Endodermal cell (in vitro differentiated cells): ENCODE measurements at regions not wholly inside any gene's neighbourhood (a gene's known extent, or its start where the extent isn't known, plus 50 kb on each side); places are given as distances from the start of the nearest gene placed in this dataset.

ENCODE experiments used
- DNase-seq: peaks from one replicate; pipeline ENCODE4 v3.0.0-alpha.2; 2017
- H3K27ac ChIP-seq: 2 replicates; pipeline ENCODE4 v1.5.1; 2013; ENCODE audit warnings: mild to moderate bottlenecking, low read depth, low read length, moderate library complexity
- H3K27me3 ChIP-seq: 2 replicates; pipeline ENCODE4 v1.6.1; 2013; ENCODE audit warnings: mild to moderate bottlenecking, low read length, moderate library complexity; ENCODE audit not compliant: insufficient read depth, control insufficient read depth, poor library complexity, severe bottlenecking
- H3K36me3 ChIP-seq: 2 replicates; pipeline ENCODE4 v1.7.0; 2013; ENCODE audit warnings: mild to moderate bottlenecking, low read length, moderate library complexity; ENCODE audit not compliant: control insufficient read depth, insufficient read depth
- H3K4me1 ChIP-seq: one replicate; pipeline ENCODE4 v1.7.0; 2013; ENCODE audit warnings: low read length; ENCODE audit not compliant: control insufficient read depth, insufficient read depth
- H3K4me3 ChIP-seq: 2 replicates; pipeline ENCODE4 v1.5.1; 2013; ENCODE audit warnings: mild to moderate bottlenecking, low read length, moderate library complexity
- H3K9ac ChIP-seq: 2 replicates; pipeline ENCODE4 v1.6.1; 2013; ENCODE audit warnings: mild to moderate bottlenecking, low read length, moderate library complexity; ENCODE audit not compliant: poor library complexity, severe bottlenecking; ENCODE audit errors: extremely low read depth
- H3K9me3 ChIP-seq: 2 replicates; pipeline ENCODE4 v1.6.1; 2013; ENCODE audit warnings: mild to moderate bottlenecking, low read length, moderate library complexity; ENCODE audit not compliant: control insufficient read depth
- H3K27ac Mint-ChIP-seq: 2 replicates; pipeline ENCODE4 v1.8.0; 2020; ENCODE audit warnings: mixed read lengths
- H3K27me3 Mint-ChIP-seq: 2 replicates; pipeline ENCODE4 v1.8.0; 2021; ENCODE audit warnings: mild to moderate bottlenecking, mixed read lengths; ENCODE audit not compliant: insufficient read depth
- H3K36me3 Mint-ChIP-seq: 2 replicates; pipeline ENCODE4 v1.8.0; 2020; ENCODE audit warnings: low read depth, mixed read lengths
- H3K4me1 Mint-ChIP-seq: 2 replicates; pipeline ENCODE4 v1.8.0; 2020; ENCODE audit warnings: mixed read lengths
- H3K4me3 Mint-ChIP-seq: 2 replicates; pipeline ENCODE4 v1.8.0; 2020; ENCODE audit warnings: mild to moderate bottlenecking, moderate library complexity, mixed read lengths
- H3K9me3 Mint-ChIP-seq: 2 replicates; pipeline ENCODE4 v1.8.0; 2020; ENCODE audit warnings: mild to moderate bottlenecking, mixed read lengths
- WGBS, 2 experiments: methylation state at CpG; one replicate each; pipeline versions ENCODE4 v1.1.5 to v1.1.7; 2013; ENCODE audit warnings: missing lambda C conversion rate in 2 of 2, mixed read lengths in 1 of 2; ENCODE audit not compliant: insufficient coverage in 1 of 2, insufficient read length in 1 of 2; 5-methylcytosine and 5-hydroxymethylcytosine counted together
- TF ChIP-seq, protein P1 (sequence below): fragments of 200-600 bp; sonication (generic); conservative IDR thresholded peaks from 2 replicates; pipeline ENCODE4 v1.5.0; 2021; ENCODE audit warnings: antibody characterized with exemption, mild to moderate bottlenecking

DNA sequence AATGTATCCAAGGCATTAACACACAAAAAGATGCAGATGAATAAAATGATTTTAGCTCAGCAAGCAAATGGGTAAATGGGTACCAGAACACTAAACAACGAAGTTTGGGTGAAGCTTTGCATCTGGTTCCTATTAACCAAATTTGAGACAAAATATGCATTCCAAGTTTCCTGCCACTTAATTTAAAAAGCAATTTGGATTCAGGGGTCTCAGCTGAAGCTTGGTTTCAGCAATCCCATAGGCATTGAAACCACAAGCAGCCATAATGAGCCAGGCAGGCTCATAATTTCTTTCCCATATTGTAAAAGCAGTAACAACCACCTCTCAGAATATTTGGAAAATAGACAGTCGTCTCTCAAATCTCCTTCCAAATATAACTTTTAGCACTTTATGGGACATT lies 138.9 kb downstream of the NXNL2 start:
- no peak overlapping the region for H3K27ac Mint-ChIP-seq
- H3K9me3 Mint-ChIP-seq = no peaks in the 10 kb centered on the region
- no peak overlapping the region for H3K4me3 Mint-ChIP-seq
- H3K4me1 ChIP-seq = no peaks in the 10 kb centered on the region
- H3K4me1 Mint-ChIP-seq = no peaks in the 10 kb centered on the region
- no peak for DNase-seq
- no peaks in the 10 kb centered on the region for H3K36me3 ChIP-seq
- 96 to 100% methylated on average over 1 to 2 of the region's 2 CpGs for WGBS, 2 experiments
- no peak overlapping the region for H3K9ac ChIP-seq
- no peaks in the 10 kb centered on the region for H3K36me3 Mint-ChIP-seq
- H3K27me3 Mint-ChIP-seq = peaks cover 2% of the 10 kb centered on the region
- H3K27me3 ChIP-seq = no peaks in the 10 kb centered on the region
- no peak overlapping the region for H3K4me3 ChIP-seq
- TF ChIP-seq, protein P1, sequence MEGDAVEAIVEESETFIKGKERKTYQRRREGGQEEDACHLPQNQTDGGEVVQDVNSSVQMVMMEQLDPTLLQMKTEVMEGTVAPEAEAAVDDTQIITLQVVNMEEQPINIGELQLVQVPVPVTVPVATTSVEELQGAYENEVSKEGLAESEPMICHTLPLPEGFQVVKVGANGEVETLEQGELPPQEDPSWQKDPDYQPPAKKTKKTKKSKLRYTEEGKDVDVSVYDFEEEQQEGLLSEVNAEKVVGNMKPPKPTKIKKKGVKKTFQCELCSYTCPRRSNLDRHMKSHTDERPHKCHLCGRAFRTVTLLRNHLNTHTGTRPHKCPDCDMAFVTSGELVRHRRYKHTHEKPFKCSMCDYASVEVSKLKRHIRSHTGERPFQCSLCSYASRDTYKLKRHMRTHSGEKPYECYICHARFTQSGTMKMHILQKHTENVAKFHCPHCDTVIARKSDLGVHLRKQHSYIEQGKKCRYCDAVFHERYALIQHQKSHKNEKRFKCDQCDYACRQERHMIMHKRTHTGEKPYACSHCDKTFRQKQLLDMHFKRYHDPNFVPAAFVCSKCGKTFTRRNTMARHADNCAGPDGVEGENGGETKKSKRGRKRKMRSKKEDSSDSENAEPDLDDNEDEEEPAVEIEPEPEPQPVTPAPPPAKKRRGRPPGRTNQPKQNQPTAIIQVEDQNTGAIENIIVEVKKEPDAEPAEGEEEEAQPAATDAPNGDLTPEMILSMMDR = no peak
- no peak overlapping the region for H3K27ac ChIP-seq
- peaks cover 7% of the 10 kb centered on the region for H3K9me3 ChIP-seq

DNA sequence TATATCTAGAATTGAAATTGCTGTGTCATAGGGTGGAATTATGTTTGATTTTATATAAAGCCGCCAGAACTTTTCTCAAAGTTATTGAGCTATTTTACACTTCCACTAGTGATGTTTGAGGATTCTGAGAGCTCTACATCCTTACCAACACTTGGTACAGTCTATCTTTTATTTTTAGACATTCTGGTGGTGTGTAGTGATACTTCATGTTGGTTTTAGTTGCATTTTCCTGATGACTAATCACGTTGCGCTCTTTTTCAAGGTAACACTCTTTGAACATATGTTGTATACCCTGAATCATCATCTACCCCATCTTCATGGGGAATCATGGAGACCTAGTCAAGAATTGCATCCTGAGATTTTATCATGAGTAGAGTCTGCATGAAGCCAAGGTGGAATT lies 141.7 kb downstream of the NXNL2 start:
- Histone ChIP-seq H3K27me3 (no peaks in the 10 kb centered on the region), H3K4me1 (no peaks in the 10 kb centered on the region), H3K9me3 (peaks cover 5% of the 10 kb centered on the region), H3K9ac (no peak overlapping the region), H3K27ac (no peak overlapping the region), H3K36me3 (no peaks in the 10 kb centered on the region), H3K4me3 (no peak overlapping the region)
- WGBS, 2 experiments = 93 to 96% methylated on average over 3 of the region's 3 CpGs
- Mint-ChIP-seq H3K27ac (no peak overlapping the region), H3K27me3 (peaks cover 2% of the 10 kb centered on the region), H3K36me3 (no peaks in the 10 kb centered on the region), H3K9me3 (no peaks in the 10 kb centered on the region), H3K4me3 (no peak overlapping the region), H3K4me1 (no peaks in the 10 kb centered on the region)
- TF ChIP-seq, protein P1 = no peak
- no peak for DNase-seq

DNA sequence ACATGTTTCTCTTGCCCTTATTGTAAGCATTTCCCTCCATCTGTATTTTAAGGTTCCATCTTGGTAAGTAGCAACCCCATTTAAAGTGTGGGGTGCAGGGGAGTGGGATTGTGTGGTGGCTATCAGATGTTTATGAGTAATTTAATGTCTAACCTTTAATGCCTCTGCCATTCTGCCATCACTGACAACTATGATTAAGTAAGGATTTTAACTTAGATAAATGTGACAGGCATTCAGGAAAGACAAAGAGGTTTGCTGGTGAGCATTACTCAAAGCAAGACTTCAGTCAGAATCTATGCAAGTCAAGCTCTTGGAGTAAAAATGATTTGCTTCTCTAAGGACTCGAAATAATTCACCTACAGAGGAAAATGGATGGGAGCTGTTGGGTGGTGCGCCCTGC lies 143.0 kb downstream of the NXNL2 start:
- Mint-ChIP-seq H3K27me3 (peaks cover 2% of the 10 kb centered on the region), H3K4me3 (no peak overlapping the region), H3K4me1 (no peaks in the 10 kb centered on the region), H3K36me3 (no peaks in the 10 kb centered on the region), H3K27ac (no peak overlapping the region), H3K9me3 (no peaks in the 10 kb centered on the region)
- no peak overlapping the region for H3K27ac ChIP-seq
- TF ChIP-seq, protein P1 = no peak
- H3K9me3 ChIP-seq = no peaks in the 10 kb centered on the region
- no peak for DNase-seq
- H3K36me3 ChIP-seq = no peaks in the 10 kb centered on the region
- no peaks in the 10 kb centered on the region for H3K27me3 ChIP-seq
- no peak overlapping the region for H3K4me3 ChIP-seq
- no peak overlapping the region for H3K9ac ChIP-seq
- no peaks in the 10 kb centered on the region for H3K4me1 ChIP-seq
- WGBS, 2 experiments = 92 to 95% methylated on average over 2 of the region's 2 CpGs
